IPS-18c (cell line): ENCODE measurements at regions not wholly inside any gene's neighbourhood (a gene's known extent, or its start where the extent isn't known, plus 50 kb on each side); places are given as distances from the start of the nearest gene placed in this dataset.

ENCODE experiments used
- H3K4me3 ChIP-seq: 2 replicates; pipeline ENCODE4 v1.7.0; 2013; ENCODE audit warnings: low read depth, mild to moderate bottlenecking, low read length, moderate library complexity; ENCODE audit not compliant: insufficient read depth
- H3K9me3 ChIP-seq: one replicate; pipeline ENCODE4 v1.6.1; 2013; ENCODE audit warnings: mild to moderate bottlenecking, low read length, moderate library complexity; ENCODE audit not compliant: control insufficient read depth, insufficient read depth

- Histone ChIP-seq H3K4me3 (no peak overlapping the region), H3K9me3 (no peaks in the 10 kb centered on the region)
Measured at GRCh38 chr3:178439504-178439903, 96.7 kb upstream of the KCNMB2 start.

- no peaks in the 10 kb centered on the region for H3K9me3 ChIP-seq
- no peak overlapping the region for H3K4me3 ChIP-seq
Measured at GRCh38 chr3:178440043-178440442, 96.2 kb upstream of the KCNMB2 start.

- no peaks in the 10 kb centered on the region for H3K9me3 ChIP-seq
Measured at GRCh38 chr3:178443634-178444033, 92.6 kb upstream of the KCNMB2 start.

GRCh38 chr3:178445139-178445538, 91.1 kb upstream of the KCNMB2 start:
- Histone ChIP-seq H3K9me3 (no peaks in the 10 kb centered on the region), H3K4me3 (no peak overlapping the region)

More at GRCh38 chr3:178443634-178444033, 92.6 kb upstream of the KCNMB2 start:
- H3K4me3 ChIP-seq, result no peak overlapping the region

- Histone ChIP-seq H3K4me3 (no peak overlapping the region), H3K9me3 (no peaks in the 10 kb centered on the region)
Measured at GRCh38 chr3:178446059-178446458, 90.2 kb upstream of the KCNMB2 start.

- no peaks in the 10 kb centered on the region for H3K9me3 ChIP-seq
- H3K4me3 ChIP-seq, result no peak overlapping the region
Measured at GRCh38 chr3:178450476-178450875, 85.8 kb upstream of the KCNMB2 start.

GRCh38 chr3:178451799-178452198, 84.4 kb upstream of the KCNMB2 start:
- H3K9me3 ChIP-seq, result no peaks in the 10 kb centered on the region
- H3K4me3 ChIP-seq, result no peak overlapping the region

- no peak overlapping the region for H3K4me3 ChIP-seq
- H3K9me3 ChIP-seq, result no peaks in the 10 kb centered on the region
Measured at GRCh38 chr3:178454726-178455125, 81.5 kb upstream of the KCNMB2 start.

GRCh38 chr3:178455226-178455625, 81.0 kb upstream of the KCNMB2 start:
- Histone ChIP-seq H3K4me3 (no peak overlapping the region), H3K9me3 (no peaks in the 10 kb centered on the region)

GRCh38 chr3:178455946-178456345, 80.3 kb upstream of the KCNMB2 start:
- Histone ChIP-seq H3K9me3 (no peaks in the 10 kb centered on the region), H3K4me3 (no peak overlapping the region)

- Histone ChIP-seq H3K4me3 (no peak overlapping the region), H3K9me3 (no peaks in the 10 kb centered on the region)
Measured at GRCh38 chr3:178456621-178457285, 79.5 kb upstream of the KCNMB2 start.

- Histone ChIP-seq H3K4me3 (no peak overlapping the region), H3K9me3 (no peaks in the 10 kb centered on the region)
Measured at GRCh38 chr3:178457511-178457910, 78.7 kb upstream of the KCNMB2 start.

GRCh38 chr3:178458313-178459037, 77.8 kb upstream of the KCNMB2 start:
- Histone ChIP-seq H3K9me3 (no peaks in the 10 kb centered on the region), H3K4me3 (no peak overlapping the region)

GRCh38 chr3:178459038-178459410, 77.2 kb upstream of the KCNMB2 start:
- H3K4me3 ChIP-seq, result no peak overlapping the region
- no peaks in the 10 kb centered on the region for H3K9me3 ChIP-seq

GRCh38 chr3:178465260-178466180, 70.7 kb upstream of the KCNMB2 start:
- Histone ChIP-seq H3K4me3 (no peak overlapping the region), H3K9me3 (no peaks in the 10 kb centered on the region)

GRCh38 chr3:178472941-178473340, 63.3 kb upstream of the KCNMB2 start:
- H3K9me3 ChIP-seq, result no peaks in the 10 kb centered on the region
- H3K4me3 ChIP-seq, result no peak overlapping the region

- Histone ChIP-seq H3K4me3 (no peak overlapping the region), H3K9me3 (no peaks in the 10 kb centered on the region)
Measured at GRCh38 chr3:178474526-178474925, 61.7 kb upstream of the KCNMB2 start.

- Histone ChIP-seq H3K9me3 (no peaks in the 10 kb centered on the region), H3K4me3 (no peak overlapping the region)
Measured at GRCh38 chr3:178475062-178475461, 61.2 kb upstream of the KCNMB2 start.
